Fibroblast of pulmonary artery (primary cell): ENCODE measurements at regions not wholly inside any gene's neighbourhood (a gene's known extent, or its start where the extent isn't known, plus 50 kb on each side); places are given as distances from the start of the nearest gene placed in this dataset.
"Not testable (repeated sequence)": the region's sequence is repeated elsewhere in the genome, so short reads cannot be mapped to it uniquely, and the experiment has no call there.

Experiments
- DNase-seq: peaks from one replicate; pipeline ENCODE4 v3.0.0-alpha.2; 2010; ENCODE audit warnings: low read depth
- H3K4me3 ChIP-seq: replicated peaks from 2 replicates; pipeline ENCODE4 v1.5.1; 2011; ENCODE audit warnings: low read depth, mild to moderate bottlenecking, control low read depth, low read length, moderate library complexity
- TF ChIP-seq, protein P1 (sequence below): IDR thresholded peaks from 2 replicates; pipeline ENCODE4 v1.5.1; 2011; ENCODE audit warnings: mild to moderate bottlenecking, control low read depth, low read length, inconsistent platforms; ENCODE audit errors: missing control alignments

DNA sequence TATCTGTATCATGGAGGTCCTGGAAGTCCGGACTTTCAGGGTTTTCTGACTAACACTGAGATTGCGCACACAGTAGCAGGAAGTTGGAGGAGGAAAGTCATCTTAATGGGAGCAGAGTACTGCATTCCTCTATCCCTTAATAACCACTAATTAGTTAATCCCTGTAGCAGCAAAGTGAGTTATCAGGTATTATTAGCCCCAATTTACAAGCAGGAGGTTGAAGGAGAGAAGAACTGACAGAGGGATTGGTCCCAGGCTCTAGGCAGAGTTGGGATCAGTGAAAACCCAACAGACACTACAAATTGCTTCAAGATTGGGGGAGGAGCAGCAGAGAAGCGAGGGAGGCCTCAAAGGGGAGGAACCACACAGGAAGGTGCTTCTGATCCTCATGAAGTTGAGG lies 74.5 kb upstream of the XPA start:
- no peak for DNase-seq
- H3K4me3 ChIP-seq: no peak overlapping the region
- TF ChIP-seq, protein P1, sequence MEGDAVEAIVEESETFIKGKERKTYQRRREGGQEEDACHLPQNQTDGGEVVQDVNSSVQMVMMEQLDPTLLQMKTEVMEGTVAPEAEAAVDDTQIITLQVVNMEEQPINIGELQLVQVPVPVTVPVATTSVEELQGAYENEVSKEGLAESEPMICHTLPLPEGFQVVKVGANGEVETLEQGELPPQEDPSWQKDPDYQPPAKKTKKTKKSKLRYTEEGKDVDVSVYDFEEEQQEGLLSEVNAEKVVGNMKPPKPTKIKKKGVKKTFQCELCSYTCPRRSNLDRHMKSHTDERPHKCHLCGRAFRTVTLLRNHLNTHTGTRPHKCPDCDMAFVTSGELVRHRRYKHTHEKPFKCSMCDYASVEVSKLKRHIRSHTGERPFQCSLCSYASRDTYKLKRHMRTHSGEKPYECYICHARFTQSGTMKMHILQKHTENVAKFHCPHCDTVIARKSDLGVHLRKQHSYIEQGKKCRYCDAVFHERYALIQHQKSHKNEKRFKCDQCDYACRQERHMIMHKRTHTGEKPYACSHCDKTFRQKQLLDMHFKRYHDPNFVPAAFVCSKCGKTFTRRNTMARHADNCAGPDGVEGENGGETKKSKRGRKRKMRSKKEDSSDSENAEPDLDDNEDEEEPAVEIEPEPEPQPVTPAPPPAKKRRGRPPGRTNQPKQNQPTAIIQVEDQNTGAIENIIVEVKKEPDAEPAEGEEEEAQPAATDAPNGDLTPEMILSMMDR: no peak

DNA sequence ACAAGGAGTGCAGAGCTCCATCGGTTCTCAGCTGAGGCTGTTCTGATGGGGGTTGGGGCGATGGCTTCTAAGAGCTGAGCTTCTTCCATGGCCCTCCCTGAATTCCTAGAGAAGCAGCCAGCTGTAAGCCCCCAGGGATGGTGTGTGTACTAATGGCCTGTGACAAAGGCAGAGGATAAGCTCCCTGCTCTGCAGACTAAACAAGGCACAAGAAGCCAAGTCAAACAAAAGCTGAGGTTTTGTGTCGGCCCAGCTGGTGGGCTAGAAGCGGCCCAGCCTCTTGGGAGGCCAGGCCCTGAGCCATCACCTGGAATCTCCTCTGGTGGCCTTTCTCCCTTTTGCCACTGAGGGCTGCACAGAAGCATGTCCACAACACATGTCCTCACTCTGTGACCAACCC lies 75.0 kb upstream of the XPA start:
- no peak overlapping the region for H3K4me3 ChIP-seq
- TF ChIP-seq, protein P1: no peak
- DNase-seq: no peak

DNA sequence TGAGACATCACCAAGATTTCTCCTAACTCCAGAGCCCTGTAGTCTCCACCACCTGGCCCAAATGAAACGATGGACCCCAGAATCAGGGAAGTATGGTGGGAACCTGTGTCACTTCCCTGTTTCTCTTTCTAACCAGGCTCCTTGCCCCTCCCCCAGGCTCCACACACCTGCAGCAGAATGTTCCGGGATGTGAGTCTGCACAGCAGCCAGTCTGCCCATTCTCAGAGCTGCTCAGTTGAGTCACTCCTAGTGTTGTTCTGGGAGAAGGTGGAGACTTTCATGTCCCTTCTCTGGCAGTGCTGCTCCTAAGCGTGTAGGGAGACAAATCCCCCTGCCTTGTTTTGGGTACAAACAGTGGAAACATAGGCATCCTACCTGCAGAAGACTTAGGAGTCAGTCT lies 76.0 kb upstream of the XPA start:
- no peak for DNase-seq
- H3K4me3 ChIP-seq: no peak overlapping the region
- TF ChIP-seq, protein P1: no peak

DNA sequence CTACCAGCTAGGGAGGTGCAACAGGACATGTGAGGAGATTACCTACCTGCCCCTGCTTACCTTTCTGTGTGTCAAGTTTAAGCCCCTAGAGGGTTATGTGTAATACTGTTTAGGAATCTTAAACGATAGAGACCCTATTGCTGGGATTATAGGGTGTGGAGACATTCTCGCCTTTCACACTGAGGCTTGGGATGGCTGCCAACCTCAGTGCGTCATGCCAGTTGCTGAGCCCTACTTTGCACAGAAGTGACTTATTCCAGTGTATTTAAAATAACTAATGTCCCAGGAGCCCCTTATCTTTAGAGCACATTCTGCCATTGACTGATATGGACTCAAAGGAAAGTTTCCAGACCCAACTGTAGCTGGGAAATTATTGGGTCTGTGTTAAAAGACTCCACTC lies 76.6 kb upstream of the XPA start:
- no peak overlapping the region for H3K4me3 ChIP-seq
- DNase-seq: peak; percentile 44
- TF ChIP-seq, protein P1: no peak

DNA sequence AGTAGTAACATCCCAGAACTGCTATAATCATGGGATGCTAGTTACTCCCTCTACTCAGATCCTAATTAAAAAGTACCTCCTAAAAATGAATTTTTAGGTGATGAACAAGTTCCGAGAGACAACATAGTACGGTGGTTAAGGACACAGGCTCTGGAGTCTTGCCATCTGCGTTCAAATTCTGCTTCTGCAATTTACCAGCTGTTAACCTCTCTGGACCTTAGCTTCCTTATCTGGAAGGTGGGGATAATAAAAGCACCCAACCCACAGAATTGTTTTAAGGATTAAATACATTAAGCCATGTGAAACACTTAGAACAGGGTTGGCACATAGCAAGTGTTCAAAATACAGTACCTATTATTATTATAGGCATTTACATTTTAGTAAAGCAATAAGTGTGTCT lies 77.5 kb upstream of the XPA start:
- TF ChIP-seq, protein P1: no peak
- no peak for DNase-seq
- no peak overlapping the region for H3K4me3 ChIP-seq

DNA sequence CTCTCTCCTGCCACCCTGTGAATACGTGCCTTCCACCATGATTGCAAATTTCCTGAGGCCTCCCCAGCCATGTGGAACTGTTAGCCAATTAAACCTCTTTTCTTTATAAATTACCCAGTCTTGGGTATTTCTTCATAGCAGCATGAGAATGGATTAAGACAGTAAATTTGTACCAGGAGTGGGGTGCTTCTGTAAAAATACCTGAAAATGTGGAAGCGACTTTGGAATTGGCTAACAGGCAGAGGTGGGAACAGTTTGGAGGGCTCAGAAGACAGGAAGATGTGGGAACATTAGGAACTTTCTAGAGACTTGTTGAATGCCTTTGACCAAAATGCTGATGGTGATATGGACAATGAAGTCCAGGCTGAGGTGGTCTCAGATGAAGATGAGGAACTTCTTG lies 74.3 kb upstream of the FOXE1 start:
- not testable (repeated sequence) for DNase-seq, H3K4me3 ChIP-seq

DNA sequence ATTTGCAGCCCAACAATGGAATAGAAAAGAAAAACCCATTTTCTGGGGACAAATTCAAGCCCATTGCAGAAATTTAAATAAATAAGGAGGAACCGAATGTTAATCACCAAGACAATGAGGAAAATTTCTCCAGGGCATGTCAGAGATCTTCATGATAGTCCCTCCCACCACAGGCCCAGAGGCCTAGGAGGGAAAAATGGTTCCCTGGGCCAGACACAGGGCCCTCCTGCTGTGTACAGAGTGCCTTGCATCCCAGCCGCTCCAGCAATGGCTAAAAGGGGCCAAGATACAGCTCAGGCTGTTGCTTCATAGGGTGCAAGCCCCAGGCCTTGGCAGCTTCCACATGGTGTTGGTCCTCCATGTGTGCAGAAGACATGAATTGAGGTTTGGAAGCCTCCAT lies 73.4 kb upstream of the FOXE1 start:
- H3K4me3 ChIP-seq: no peak overlapping the region
- DNase-seq: no peak

More for the DNA sequence above, 73.4 kb upstream of the FOXE1 start:
- TF ChIP-seq, protein P1: no peak
